ENCODE measurements at regions not wholly inside any gene's neighbourhood (a gene's known extent, or its start where the extent isn't known, plus 50 kb on each side); places are given as distances from the start of the nearest gene placed in this dataset.

DNA sequence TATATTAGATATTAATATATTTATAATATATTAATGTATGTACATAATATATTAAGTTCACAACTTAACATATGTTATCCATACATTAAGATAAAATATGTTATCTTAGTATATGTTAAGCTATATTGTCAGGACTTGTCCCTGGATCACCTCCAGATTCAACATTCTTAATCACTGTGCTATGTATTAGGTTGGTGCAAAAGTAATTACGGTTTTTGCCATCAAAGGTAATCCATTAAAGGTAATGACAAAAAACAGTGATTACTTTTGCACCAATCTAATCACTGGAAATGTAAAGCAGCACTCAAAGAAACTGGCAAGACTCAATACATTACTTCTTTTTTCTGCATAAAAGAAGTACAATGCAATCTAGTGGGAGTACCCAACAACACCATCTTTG is 1099.0 kb upstream of the SLC39A10 start:
- H3K27me3 ChIP-seq = no peaks in the 10 kb centered on the region
- TF ChIP-seq, protein P1, sequence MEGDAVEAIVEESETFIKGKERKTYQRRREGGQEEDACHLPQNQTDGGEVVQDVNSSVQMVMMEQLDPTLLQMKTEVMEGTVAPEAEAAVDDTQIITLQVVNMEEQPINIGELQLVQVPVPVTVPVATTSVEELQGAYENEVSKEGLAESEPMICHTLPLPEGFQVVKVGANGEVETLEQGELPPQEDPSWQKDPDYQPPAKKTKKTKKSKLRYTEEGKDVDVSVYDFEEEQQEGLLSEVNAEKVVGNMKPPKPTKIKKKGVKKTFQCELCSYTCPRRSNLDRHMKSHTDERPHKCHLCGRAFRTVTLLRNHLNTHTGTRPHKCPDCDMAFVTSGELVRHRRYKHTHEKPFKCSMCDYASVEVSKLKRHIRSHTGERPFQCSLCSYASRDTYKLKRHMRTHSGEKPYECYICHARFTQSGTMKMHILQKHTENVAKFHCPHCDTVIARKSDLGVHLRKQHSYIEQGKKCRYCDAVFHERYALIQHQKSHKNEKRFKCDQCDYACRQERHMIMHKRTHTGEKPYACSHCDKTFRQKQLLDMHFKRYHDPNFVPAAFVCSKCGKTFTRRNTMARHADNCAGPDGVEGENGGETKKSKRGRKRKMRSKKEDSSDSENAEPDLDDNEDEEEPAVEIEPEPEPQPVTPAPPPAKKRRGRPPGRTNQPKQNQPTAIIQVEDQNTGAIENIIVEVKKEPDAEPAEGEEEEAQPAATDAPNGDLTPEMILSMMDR (IDR thresholded peaks at IDR 0.05) = no peak
- H3K9me3 ChIP-seq = no peaks in the 10 kb centered on the region
- intact Hi-C loops (cut with DNase I; ENCODE audit: low total_unique reads) = no loop called here
- H3K4me1 ChIP-seq = no peaks in the 10 kb centered on the region
- no peak for DNase-seq (ENCODE audit: low spot score in 2 of 2)
- no peak overlapping the region for H3K27ac ChIP-seq
- no peak overlapping the region for H3K4me3 ChIP-seq
- no peaks in the 10 kb centered on the region for H3K36me3 ChIP-seq

DNA sequence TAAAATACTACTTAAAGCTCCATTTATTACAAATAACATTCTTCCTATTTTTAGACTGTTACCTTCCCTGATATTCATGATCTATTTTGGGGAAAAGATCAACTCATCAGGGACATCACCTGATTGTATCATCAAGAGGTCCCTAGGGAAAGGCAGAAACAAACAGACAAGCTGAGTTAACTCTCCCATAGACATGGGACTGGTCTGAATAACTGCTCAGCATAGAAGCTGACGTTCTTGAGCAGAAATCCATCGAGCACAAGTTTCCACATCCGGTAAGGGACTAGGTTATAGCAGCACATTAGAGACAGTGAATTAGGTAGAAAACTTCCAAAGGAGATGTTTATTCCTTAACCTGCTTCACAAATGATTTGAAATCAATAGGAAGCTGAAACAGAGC is 1100.4 kb upstream of the SLC39A10 start:
- no peak for TF ChIP-seq POLR2AphosphoS5 (IDR thresholded peaks at IDR 0.05)
- TF ChIP-seq POLR2A (IDR thresholded peaks at IDR 0.05) = no peak
- TF ChIP-seq, protein P1 (IDR thresholded peaks at IDR 0.05) = no peak
- H3K4me1 ChIP-seq = no peaks in the 10 kb centered on the region
- DNase-seq (ENCODE audit: low spot score in 2 of 2) = no peak
- H3K27ac ChIP-seq = no peak overlapping the region
- no peaks in the 10 kb centered on the region for H3K9me3 ChIP-seq
- intact Hi-C loops (cut with DNase I; ENCODE audit: low total_unique reads) = no loop called here
- H3K36me3 ChIP-seq = no peaks in the 10 kb centered on the region
- no peaks in the 10 kb centered on the region for H3K27me3 ChIP-seq
- no peak overlapping the region for H3K4me3 ChIP-seq

DNA sequence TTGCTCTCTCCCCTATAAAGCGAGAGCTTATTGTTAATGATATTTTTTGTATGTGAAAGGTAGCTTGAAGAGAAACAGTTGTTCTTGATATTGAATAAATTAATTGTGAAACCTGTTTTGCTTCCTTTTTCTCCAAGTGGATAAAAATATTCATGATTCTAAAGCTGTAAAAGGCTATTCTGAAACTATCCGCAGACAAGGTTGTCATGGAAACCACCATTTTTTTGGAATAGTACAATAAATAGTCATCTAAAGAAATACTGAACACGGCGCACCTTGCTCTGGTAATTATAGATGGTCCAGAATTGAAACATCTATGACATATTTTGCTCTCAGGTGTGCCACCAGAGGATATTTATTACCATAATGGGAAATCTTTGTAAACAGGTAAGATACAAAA is 1103.0 kb upstream of the SLC39A10 start:
- Histone ChIP-seq H3K36me3 (no peaks in the 10 kb centered on the region), H3K27me3 (no peaks in the 10 kb centered on the region), H3K4me3 (no peak overlapping the region), H3K4me1 (no peaks in the 10 kb centered on the region), H3K27ac (no peak overlapping the region), H3K9me3 (no peaks in the 10 kb centered on the region)
- TF ChIP-seq POLR2A (IDR thresholded peaks at IDR 0.05) (no peak), POLR2AphosphoS5 (IDR thresholded peaks at IDR 0.05) (no peak)
- TF ChIP-seq, protein P1 (IDR thresholded peaks at IDR 0.05) = no peak
- intact Hi-C loops (cut with DNase I; ENCODE audit: low total_unique reads) = no loop called here
- no peak for DNase-seq (ENCODE audit: low spot score in 2 of 2)

DNA sequence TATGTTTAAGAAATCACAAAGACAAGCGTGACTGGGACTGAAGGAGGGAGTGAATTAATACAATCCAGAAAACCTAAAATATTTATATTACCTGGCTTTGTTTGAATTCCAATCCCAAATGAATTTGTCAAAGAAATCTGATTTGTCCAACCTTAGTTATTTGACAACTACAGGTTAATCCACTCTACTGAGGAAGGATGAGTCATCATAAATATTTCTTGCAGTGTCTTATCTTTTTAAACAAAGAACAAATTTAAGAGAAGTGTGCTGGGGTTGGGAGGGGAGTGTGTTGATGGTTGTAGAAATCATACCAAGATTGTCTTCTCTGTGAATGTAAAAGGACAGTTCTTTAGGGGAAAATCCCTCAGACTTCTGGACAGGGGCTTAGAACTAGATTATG is 1106.3 kb upstream of the SLC39A10 start:
- DNase-seq (ENCODE audit: low spot score in 2 of 2) = no peak
- H3K4me1 ChIP-seq = no peaks in the 10 kb centered on the region
- intact Hi-C loops (cut with DNase I; ENCODE audit: low total_unique reads) = no loop called here
- H3K9me3 ChIP-seq = no peaks in the 10 kb centered on the region
- H3K36me3 ChIP-seq = no peaks in the 10 kb centered on the region
- H3K27me3 ChIP-seq = no peaks in the 10 kb centered on the region
- H3K4me3 ChIP-seq = no peak overlapping the region
- TF ChIP-seq, protein P1 (IDR thresholded peaks at IDR 0.05) = no peak
- TF ChIP-seq POLR2AphosphoS5 (IDR thresholded peaks at IDR 0.05) (no peak), POLR2A (IDR thresholded peaks at IDR 0.05) (no peak)
- H3K27ac ChIP-seq = no peak overlapping the region

DNA sequence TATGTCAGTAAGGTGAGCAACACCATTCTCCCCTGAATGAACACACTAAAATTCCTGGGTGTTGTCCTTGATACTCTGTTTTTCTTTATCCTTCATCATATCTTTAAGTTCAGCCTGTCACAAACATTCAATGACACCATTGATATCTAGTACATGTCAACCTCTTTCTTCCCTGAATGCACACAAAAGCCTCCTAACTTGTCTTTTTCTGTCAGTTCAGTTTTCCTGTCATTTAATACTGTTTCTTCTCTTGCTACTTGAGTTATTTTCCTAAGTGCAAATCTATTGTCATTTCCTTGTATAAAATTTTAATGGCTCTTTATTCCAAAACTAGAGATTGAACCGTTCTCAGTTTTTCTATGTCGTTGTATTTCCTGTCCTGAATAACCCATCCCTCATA is 1107.6 kb upstream of the SLC39A10 start:
- Histone ChIP-seq H3K36me3 (no peaks in the 10 kb centered on the region), H3K4me3 (no peak overlapping the region), H3K27ac (no peak overlapping the region), H3K4me1 (no peaks in the 10 kb centered on the region), H3K27me3 (no peaks in the 10 kb centered on the region), H3K9me3 (no peaks in the 10 kb centered on the region)
- no peak for DNase-seq (ENCODE audit: low spot score in 2 of 2)
- intact Hi-C loops (cut with DNase I; ENCODE audit: low total_unique reads) = no loop called here
- TF ChIP-seq POLR2AphosphoS5 (IDR thresholded peaks at IDR 0.05) = no peak
- TF ChIP-seq POLR2A (IDR thresholded peaks at IDR 0.05) = no peak
- TF ChIP-seq, protein P1 (IDR thresholded peaks at IDR 0.05) = no peak

Data from breast epithelium (tissue), 4 donors.